ENCODE measurements at regions not wholly inside any gene's neighbourhood (a gene's known extent, or its start where the extent isn't known, plus 50 kb on each side); places are given as distances from the start of the nearest gene placed in this dataset.

DNA sequence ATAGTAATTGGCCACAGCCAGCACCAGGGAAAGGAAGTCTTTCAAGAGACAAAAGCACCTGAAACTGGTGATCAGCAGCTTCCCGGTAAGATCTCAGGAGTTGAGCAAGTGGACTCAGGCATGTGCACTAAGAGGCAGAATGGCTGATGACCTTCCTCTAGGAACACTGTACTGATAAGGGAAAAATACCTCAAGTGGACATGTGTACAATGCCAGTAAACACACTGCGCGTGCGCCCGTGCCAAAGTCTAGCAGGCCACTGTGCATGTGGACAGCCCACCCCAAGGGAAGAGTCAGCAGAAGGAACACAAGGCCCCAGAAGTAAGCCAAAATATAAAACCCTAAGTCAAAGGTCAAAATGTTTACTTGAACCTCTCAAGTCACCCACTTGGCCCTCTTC, 423.0 kb downstream of the TUSC1 start:
- Histone ChIP-seq H3K36me3 (ENCODE audit: control insufficient read depth in 2 of 2, insufficient read depth in 1 of 2, low read length in 2 of 2) (no peaks in the 10 kb centered on the region), H3K27ac (ENCODE audit: extremely low read depth, low read depth, low read length) (no peak overlapping the region), H3K4me1 (ENCODE audit: control insufficient read depth, insufficient read depth, low read length) (no peaks in the 10 kb centered on the region), H3K9me3 (ENCODE audit: control insufficient read depth, insufficient read depth, low read depth, low read length) (no peaks in the 10 kb centered on the region), H3K4me3 (ENCODE audit: low read depth, low read length) (no peak overlapping the region)
- ChIA-PET CTCF (no interaction called here), POLR2A (no interaction called here)
- TF ChIP-seq, protein P1, sequence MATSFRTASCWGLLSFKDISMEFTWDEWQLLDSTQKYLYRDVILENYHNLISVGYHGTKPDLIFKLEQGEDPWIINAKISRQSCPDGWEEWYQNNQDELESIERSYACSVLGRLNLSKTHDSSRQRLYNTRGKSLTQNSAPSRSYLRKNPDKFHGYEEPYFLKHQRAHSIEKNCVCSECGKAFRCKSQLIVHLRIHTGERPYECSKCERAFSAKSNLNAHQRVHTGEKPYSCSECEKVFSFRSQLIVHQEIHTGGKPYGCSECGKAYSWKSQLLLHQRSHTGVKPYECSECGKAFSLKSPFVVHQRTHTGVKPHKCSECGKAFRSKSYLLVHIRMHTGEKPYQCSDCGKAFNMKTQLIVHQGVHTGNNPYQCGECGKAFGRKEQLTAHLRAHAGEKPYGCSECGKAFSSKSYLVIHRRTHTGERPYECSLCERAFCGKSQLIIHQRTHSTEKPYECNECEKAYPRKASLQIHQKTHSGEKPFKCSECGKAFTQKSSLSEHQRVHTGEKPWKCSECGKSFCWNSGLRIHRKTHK (tag by site-specific recombination; IDR thresholded peaks at IDR 0.05) = no peak
- TF ChIP-seq ZNF404 (tag by site-specific recombination; IDR thresholded peaks at IDR 0.05) (no peak), PRDM1 (tag by site-specific recombination; IDR thresholded peaks at IDR 0.05) (no peak), ZNF138 (tag by site-specific recombination; IDR thresholded peaks at IDR 0.05; ENCODE audit: borderline replicate concordance) (no peak), SP3 (tag by site-specific recombination; IDR thresholded peaks at IDR 0.05) (no peak), ZNF302 (tag by site-specific recombination; IDR thresholded peaks at IDR 0.05; ENCODE audit: low read depth) (no peak), ZFP41 (tag by site-specific recombination; IDR thresholded peaks at IDR 0.05; ENCODE audit: borderline replicate concordance) (no peak)

DNA sequence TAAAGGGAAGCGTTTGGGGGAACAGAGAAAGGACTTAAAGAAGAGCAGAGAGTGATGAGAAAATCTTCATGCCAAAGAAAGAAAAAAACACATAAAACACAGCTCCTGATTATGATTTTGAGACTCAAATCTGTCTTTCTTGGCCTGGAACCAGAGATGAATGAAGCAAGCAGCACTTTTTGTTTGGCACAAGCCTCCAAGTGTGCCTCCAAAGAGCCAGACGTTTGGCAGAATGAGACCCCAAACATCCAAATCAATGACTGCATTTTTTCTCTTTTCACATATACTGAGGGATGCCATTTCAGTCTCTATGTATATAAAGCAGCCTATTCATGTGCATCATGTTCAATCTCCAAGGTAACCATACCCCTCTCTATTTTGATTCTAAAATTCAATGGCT, 424.2 kb downstream of the TUSC1 start:
- no peak overlapping the region for H3K4me3 ChIP-seq (ENCODE audit: low read depth, low read length)
- no peaks in the 10 kb centered on the region for H3K36me3 ChIP-seq (ENCODE audit: control insufficient read depth in 2 of 2, insufficient read depth in 1 of 2, low read length in 2 of 2)
- H3K4me1 ChIP-seq (ENCODE audit: control insufficient read depth, insufficient read depth, low read length) = no peaks in the 10 kb centered on the region
- TF ChIP-seq ZNF555 (tag by site-specific recombination; conservative IDR thresholded peaks at IDR 0.05) (no peak), HOXA7 (CRISPR knock-in tag; IDR thresholded peaks at IDR 0.05; ENCODE audit: borderline replicate concordance) (no peak), ZNF48 (tag by site-specific recombination; IDR thresholded peaks at IDR 0.05) (no peak), ZNF658 (tag by site-specific recombination; IDR thresholded peaks at IDR 0.05) (no peak), KLF10 (tag by site-specific recombination; IDR thresholded peaks at IDR 0.05) (no peak), ZNF626 (tag by site-specific recombination; IDR thresholded peaks at IDR 0.05) (no peak)
- TF ChIP-seq, protein P2, sequence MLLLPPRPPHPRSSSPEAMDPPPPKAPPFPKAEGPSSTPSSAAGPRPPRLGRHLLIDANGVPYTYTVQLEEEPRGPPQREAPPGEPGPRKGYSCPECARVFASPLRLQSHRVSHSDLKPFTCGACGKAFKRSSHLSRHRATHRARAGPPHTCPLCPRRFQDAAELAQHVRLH (tag by site-specific recombination; IDR thresholded peaks at IDR 0.05) = no peak
- TF ChIP-seq, protein P3, sequence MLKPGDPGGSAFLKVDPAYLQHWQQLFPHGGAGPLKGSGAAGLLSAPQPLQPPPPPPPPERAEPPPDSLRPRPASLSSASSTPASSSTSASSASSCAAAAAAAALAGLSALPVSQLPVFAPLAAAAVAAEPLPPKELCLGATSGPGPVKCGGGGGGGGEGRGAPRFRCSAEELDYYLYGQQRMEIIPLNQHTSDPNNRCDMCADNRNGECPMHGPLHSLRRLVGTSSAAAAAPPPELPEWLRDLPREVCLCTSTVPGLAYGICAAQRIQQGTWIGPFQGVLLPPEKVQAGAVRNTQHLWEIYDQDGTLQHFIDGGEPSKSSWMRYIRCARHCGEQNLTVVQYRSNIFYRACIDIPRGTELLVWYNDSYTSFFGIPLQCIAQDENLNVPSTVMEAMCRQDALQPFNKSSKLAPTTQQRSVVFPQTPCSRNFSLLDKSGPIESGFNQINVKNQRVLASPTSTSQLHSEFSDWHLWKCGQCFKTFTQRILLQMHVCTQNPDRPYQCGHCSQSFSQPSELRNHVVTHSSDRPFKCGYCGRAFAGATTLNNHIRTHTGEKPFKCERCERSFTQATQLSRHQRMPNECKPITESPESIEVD (tag by site-specific recombination; IDR thresholded peaks at IDR 0.05) = no peak
- no peak overlapping the region for H3K27ac ChIP-seq (ENCODE audit: extremely low read depth, low read depth, low read length)
- ChIA-PET CTCF (no interaction called here), POLR2A (no interaction called here)
- H3K9me3 ChIP-seq (ENCODE audit: control insufficient read depth, insufficient read depth, low read depth, low read length) = no peaks in the 10 kb centered on the region

DNA sequence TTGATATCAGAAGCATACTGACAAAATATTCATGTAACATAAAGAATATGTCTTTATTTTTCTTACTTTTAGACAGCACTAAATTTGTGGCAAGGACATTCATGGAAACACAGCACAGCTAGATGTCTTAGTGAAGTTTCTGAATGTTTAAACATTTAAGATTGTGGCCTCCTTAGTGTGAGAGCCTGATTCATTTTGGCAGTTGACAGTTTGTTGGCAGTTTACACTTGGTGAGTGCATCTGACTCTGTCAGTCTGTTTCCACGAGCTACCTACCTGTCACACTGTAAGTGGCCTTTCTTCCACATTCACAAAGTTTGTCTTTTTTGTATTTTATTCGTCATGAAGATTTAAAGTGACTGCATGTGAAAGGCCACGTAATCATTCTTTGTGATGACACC, 436.8 kb downstream of the TUSC1 start:
- no peaks in the 10 kb centered on the region for H3K4me1 ChIP-seq (ENCODE audit: control insufficient read depth, insufficient read depth, low read length)
- no peaks in the 10 kb centered on the region for H3K9me3 ChIP-seq (ENCODE audit: control insufficient read depth, insufficient read depth, low read depth, low read length)
- ChIA-PET CTCF (no interaction called here), POLR2A (no interaction called here)
- no peaks in the 10 kb centered on the region for H3K36me3 ChIP-seq (ENCODE audit: control insufficient read depth in 2 of 2, insufficient read depth in 1 of 2, low read length in 2 of 2)
- no peak overlapping the region for H3K27ac ChIP-seq (ENCODE audit: extremely low read depth, low read depth, low read length)
- H3K4me3 ChIP-seq (ENCODE audit: low read depth, low read length) = no peak overlapping the region
- TF ChIP-seq ZNF140 (tag by site-specific recombination; IDR thresholded peaks at IDR 0.05) (no peak), SP2 (tag by site-specific recombination; IDR thresholded peaks at IDR 0.05) (no peak), TCF7L2 (IDR thresholded peaks at IDR 0.05; ENCODE audit: borderline replicate concordance, low read depth, low read length) (no peak), PRDM1 (tag by site-specific recombination; IDR thresholded peaks at IDR 0.05) (no peak), ZNF530 (tag by site-specific recombination; IDR thresholded peaks at IDR 0.05; ENCODE audit: low read depth) (no peak), ZBTB20 (tag by site-specific recombination; IDR thresholded peaks at IDR 0.05) (no peak), ZNF169 (tag by site-specific recombination; IDR thresholded peaks at IDR 0.05) (no peak), ZNF121 (tag by site-specific recombination; IDR thresholded peaks at IDR 0.05) (no peak), ZNF146 (tag by site-specific recombination; IDR thresholded peaks at IDR 0.05) (no peak)
- TF ChIP-seq, protein P4, sequence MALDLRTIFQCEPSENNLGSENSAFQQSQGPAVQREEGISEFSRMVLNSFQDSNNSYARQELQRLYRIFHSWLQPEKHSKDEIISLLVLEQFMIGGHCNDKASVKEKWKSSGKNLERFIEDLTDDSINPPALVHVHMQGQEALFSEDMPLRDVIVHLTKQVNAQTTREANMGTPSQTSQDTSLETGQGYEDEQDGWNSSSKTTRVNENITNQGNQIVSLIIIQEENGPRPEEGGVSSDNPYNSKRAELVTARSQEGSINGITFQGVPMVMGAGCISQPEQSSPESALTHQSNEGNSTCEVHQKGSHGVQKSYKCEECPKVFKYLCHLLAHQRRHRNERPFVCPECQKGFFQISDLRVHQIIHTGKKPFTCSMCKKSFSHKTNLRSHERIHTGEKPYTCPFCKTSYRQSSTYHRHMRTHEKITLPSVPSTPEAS (tag by site-specific recombination; IDR thresholded peaks at IDR 0.05) = no peak
- TF ChIP-seq, protein P5, sequence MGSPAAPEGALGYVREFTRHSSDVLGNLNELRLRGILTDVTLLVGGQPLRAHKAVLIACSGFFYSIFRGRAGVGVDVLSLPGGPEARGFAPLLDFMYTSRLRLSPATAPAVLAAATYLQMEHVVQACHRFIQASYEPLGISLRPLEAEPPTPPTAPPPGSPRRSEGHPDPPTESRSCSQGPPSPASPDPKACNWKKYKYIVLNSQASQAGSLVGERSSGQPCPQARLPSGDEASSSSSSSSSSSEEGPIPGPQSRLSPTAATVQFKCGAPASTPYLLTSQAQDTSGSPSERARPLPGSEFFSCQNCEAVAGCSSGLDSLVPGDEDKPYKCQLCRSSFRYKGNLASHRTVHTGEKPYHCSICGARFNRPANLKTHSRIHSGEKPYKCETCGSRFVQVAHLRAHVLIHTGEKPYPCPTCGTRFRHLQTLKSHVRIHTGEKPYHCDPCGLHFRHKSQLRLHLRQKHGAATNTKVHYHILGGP (tag by site-specific recombination; IDR thresholded peaks at IDR 0.05) = no peak
- TF ChIP-seq, protein P6, sequence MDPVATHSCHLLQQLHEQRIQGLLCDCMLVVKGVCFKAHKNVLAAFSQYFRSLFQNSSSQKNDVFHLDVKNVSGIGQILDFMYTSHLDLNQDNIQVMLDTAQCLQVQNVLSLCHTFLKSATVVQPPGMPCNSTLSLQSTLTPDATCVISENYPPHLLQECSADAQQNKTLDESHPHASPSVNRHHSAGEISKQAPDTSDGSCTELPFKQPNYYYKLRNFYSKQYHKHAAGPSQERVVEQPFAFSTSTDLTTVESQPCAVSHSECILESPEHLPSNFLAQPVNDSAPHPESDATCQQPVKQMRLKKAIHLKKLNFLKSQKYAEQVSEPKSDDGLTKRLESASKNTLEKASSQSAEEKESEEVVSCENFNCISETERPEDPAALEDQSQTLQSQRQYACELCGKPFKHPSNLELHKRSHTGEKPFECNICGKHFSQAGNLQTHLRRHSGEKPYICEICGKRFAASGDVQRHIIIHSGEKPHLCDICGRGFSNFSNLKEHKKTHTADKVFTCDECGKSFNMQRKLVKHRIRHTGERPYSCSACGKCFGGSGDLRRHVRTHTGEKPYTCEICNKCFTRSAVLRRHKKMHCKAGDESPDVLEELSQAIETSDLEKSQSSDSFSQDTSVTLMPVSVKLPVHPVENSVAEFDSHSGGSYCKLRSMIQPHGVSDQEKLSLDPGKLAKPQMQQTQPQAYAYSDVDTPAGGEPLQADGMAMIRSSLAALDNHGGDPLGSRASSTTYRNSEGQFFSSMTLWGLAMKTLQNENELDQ (tag by site-specific recombination; IDR thresholded peaks at IDR 0.05; ENCODE audit: low read depth) = no peak

All from HEK293 (cell line).